HG02943 (cell line): ENCODE measurements at regions not wholly inside any gene's neighbourhood (a gene's known extent, or its start where the extent isn't known, plus 50 kb on each side); places are given as distances from the start of the nearest gene placed in this dataset.

Experiments used
- ATAC-seq: cut with Tn5 transposase; IDR thresholded peaks from one replicate; pipeline ENCODE4 v1.9.1; 2021; ENCODE audit warnings: mild to moderate bottlenecking, low read depth, moderate library complexity; ENCODE audit not compliant: unreplicated experiment

DNA sequence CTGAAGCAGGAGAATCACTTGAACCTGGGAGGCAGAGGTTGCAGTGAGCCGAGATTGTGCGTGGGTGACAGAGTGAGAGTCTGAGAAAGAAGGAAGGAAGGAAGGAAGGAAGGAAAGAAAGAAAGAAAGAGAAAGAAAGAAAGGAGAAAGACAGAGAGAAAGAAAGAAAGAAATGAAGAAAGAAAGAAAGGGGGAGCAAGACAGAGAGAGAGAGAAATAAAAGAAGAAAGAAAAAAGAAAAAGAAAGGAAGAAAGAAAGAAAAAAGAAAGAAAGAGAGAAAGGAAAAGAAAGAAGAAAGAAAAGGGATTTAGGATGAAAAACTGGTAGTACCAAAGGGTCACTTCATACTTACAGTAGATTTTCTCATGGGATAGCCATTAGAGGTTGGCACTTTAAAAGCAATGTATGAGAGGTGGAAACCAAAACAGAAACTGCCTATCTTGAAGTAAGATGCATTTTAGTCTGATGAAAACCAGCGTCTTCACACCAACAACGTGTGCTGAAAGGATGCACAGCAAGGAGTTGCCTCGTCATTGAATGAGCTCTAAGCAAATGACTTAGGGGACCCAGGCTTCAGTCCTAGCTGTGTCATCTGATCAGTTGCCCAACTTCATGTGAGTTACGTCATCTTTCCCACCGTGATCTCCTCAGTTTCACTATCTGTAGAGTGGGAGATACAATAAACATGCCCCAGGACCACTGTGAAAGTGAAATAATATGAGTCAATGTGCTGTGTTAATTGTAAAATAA, 133.9 kb upstream of the NEDD9 start:
- peak; percentile 54 for ATAC-seq

DNA sequence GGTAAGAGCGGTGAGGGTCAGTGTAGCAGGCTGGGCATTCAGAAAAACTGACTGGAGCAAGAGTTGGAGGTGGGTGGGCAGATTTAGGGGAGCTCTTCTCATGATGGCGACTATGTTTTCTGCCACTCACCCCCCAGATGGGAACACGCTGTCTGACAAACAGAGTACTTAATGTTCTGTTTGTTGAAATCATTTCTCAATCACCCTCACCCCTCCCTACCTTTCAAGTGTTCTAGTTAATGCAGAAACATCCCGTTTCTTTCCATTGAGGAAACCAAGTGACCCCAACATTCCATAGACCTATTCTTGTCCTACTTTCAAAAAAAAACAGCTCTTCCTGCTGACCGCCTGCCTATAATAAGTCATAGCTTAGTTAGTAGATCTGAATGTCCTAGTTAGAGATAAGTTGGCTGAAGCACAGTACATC, 132.5 kb upstream of the NEDD9 start:
- ATAC-seq, result no peak

GRCh38 chr6:11363881-11364576, 131.6 kb upstream of the NEDD9 start:
- no peak for ATAC-seq

DNA sequence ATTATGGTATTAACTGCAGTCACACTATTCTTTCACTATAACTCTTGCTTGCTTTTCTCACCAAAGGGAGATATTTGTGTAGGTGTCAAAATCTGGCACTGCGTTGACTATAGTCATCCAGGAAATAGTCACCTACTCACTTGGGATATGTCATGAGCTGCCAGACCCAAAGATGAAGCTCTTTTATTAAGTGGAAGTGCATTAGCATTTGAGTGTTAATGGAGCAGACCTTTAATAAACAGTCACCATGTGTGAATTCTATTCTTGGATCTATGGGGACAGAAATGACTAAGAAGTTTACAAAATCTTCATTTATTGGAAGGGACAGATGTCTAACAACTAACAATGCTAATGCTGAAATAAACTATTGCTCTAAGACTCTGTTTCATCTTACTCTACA, 130.1 kb upstream of the NEDD9 start:
- ATAC-seq, result no peak

DNA sequence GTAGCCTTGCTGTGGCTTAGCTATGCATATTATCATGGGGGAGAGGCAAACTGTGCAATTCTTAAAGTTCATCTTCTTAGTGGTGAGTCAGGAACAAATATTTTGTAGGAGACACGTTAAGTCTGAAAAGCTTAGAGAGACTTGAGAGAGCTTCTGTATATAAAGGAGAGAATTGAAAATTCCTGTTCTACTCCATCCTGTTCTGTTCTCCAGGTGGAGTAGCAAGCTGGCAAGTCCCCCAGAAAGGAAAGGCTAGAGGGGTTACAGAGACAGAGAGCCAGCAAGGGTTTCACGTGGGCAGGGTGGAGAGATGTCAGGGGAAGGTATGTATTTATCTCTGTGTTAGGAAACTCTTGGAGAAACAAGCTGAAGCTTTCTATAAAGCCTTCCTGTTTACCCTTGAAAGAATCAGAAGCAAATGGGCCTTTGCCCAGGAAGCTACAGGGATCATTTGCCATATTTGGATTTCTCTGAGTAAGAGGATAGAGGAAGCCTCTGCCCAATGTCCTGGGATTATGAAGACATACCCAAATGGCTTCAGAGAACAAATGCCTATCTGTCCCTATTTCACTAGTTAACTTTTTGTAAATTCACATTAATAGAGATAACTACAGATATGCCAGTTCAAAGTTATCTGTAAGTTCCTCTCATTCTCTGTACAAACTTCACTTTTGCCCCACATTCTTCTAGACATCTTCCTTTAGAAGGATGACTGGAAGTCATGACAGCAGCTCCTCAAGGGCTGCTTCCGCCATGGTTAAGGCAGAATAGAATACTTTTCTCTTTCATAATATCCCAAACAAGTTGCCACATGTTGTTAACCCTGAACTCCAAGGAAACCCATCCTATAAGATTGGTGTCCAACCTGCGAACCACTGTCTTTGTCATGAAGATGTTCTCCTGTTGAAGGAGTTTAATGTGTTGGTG, 126.7 kb upstream of the NEDD9 start:
- ATAC-seq, result no peak

DNA sequence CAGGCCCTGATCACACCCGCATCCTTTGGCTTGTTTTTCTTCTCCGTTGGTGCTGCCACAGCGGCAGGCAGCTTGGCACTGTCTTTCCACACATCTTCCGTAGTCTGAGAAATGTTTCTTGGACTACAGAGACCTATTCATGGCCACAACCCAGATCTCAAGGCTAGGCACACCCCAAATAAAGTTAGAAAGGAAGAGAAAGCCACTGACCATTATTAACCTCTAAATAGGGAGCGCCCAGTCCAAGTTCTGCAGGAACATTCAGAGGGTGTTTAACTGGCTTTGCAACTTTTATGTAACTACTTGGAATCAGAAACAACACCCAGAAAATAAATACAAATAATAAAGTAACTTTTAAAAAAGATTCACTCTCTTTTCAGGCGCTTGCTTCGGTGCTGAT, 124.8 kb upstream of the NEDD9 start:
- ATAC-seq, result no peak

DNA sequence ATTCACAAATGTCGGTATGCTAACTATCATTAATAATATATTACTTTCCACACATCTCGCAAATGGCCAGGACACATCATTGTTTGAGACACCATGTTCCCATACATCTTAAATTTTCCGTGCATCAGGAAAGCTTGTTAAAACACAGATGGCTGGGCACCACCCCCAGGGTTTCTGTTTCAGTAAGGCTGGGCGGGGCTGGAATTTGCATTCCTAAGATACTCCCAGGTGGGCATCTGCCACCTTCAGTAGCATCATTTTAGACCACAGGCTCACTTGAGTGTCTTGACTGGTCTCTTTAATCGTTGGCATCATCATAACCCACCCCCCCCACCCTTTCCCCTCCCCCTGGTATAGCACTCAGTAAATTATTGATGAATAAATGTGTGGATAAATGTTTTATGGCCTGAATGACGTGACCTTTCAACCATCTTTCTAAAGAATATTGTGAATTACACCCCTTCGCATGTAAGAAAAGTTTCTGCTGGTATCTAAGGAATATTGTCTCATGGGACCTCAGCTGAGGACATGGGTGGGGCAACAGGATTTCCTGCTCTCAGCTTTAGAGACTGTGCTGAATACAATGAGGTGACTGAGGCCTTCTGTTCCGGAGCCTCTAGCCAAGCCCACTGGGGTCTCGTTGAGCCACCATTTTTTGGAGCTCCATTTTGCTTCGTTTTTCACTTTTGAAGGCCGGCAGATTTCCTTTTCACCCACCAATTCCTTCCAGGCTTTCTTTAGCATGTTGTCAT, 124.1 kb upstream of the NEDD9 start:
- ATAC-seq, result no peak

DNA sequence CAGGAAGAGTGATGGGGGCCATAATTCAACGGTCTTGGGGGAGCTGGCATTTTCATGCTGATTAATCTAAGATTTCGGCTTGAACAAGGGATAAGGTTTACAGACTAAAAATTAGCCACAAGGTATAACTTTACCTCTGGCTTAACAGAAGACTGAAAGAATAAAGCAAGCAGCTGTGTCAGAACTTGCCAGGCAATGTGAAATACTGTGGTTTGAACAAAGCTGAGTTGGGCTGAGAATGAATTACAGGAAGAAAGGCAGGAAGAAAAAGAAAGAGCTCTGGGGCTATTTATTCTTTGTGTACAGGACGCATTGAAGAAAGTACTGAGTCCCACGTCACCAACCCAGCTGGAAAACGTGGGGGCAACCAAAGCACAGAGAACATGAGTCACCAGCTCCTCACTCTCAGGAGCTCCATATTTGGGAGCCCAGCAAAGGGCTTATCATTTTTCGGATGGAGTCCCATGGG, 121.5 kb upstream of the NEDD9 start:
- no peak for ATAC-seq

DNA sequence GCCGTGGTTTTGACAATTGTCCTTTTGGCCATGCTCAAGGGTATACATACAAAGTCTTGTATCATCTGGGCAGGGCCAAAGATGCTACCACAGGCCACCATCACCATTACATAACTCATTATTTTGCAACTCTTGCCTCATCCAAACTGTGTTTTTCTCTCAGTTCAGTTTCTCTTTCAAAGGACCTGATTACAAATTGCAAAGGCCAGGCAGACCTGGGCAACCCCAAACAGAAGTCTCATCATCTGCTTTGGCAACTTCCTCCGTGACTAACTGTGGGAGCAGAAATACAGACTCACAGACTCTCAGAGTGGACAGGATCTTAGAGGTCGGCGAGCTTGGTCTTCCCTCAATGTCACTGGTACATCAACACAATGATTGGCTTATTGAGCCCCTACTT, 117.8 kb upstream of the NEDD9 start:
- ATAC-seq, result no peak

DNA sequence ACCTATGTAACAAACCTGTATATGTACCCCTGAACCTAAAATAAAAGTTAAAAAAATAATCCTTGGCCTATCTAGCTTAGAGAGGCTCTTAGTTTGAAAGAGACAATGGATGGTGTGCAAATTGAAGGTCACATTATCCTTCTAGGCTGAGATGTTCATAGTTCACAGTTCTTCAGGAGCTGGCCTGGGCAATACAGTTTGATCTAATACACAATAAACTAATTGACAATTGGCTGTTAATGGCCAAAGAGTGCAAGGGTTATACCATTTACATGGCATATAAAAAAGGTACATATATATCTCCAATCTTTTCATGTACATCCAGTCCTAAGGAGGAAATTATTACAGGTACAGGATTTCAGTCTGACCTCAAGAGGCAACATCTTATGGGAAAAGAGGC, 117.4 kb upstream of the NEDD9 start:
- no peak for ATAC-seq

DNA sequence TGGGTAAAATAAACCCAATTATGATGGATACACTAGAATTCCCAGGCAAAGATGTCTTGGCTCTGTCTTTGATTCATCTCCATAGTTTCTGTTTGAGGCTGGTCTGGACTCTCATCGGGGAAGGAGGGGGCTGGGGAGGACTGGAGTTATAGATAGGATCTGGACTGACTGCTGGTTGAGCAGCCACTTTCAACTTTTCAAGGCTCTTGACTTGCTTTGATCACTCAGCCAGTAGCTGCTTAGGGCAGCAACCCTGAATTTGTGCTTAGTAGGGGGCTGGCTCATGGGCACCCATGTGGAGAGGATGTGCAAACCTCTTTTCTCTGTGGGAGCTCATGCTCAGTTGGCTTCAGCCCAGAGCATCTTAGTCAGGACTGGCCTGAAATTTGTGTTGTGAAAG, 114.0 kb upstream of the NEDD9 start:
- no peak for ATAC-seq

- no peak for ATAC-seq
Observed at GRCh38 chr6:11345536-11345935, 113.1 kb upstream of the NEDD9 start.

GRCh38 chr6:11343963-11344723, 111.7 kb upstream of the NEDD9 start:
- no peak for ATAC-seq

DNA sequence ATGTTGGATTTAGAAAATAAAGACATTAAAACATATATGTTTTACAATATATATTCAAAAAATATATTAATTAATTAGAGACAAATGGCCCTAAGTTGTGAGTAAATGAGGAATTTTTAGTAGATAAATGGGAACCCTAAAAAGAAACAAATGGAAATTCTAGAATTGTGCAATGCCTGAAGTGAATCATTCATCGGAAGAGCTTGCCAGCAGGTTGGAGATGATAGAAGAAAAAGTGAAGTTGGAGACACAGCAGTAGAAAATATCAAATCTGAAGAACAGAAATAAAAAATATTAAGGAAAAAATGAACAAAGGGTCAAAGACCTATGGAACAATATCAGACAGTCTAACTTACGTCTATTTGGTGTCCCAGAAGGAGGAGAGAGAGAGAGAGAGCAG, 109.4 kb upstream of the NEDD9 start:
- no peak for ATAC-seq

GRCh38 chr6:11341303-11341702, 108.8 kb upstream of the NEDD9 start:
- ATAC-seq, result no peak

- ATAC-seq, result no peak
Observed at GRCh38 chr6:11339380-11339779, 106.9 kb upstream of the NEDD9 start.

DNA sequence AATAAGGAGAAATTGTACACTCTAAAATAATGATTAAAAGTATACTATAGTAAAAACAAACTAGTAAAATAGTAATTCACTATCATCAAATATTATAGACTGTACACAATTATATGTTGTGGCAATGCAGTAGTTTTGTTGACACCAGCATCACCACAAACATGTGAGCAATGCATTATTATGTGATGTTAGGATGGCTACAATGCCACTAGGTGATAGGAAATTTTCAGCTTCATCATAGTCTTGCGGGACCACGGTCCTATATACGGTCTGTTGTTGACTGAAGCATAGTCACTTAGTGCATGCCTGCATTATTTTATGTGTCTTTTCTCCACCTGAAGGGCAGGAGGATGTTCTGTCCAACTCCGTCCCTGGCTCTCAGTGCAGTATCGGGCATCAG, 104.8 kb upstream of the NEDD9 start:
- no peak for ATAC-seq

DNA sequence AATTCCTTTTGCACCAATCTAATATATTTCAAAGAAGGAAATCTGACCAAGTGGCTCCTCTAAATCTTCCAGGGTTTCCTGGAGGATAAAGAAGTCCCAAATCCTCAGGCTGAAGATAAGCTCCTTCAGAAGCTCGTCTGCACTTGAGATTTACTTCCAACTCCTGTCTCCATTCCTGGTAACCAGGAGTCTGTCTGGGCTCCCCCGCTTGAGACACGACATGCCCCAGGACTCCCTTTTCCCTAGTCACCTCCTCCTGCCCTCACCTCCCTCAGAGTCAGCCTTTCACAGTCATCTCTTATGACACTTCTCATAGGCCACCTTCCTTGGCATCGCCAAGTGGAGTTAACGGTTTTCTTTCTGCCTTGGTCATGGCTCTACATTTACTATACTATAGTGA, 103.4 kb upstream of the NEDD9 start:
- ATAC-seq, result no peak

DNA sequence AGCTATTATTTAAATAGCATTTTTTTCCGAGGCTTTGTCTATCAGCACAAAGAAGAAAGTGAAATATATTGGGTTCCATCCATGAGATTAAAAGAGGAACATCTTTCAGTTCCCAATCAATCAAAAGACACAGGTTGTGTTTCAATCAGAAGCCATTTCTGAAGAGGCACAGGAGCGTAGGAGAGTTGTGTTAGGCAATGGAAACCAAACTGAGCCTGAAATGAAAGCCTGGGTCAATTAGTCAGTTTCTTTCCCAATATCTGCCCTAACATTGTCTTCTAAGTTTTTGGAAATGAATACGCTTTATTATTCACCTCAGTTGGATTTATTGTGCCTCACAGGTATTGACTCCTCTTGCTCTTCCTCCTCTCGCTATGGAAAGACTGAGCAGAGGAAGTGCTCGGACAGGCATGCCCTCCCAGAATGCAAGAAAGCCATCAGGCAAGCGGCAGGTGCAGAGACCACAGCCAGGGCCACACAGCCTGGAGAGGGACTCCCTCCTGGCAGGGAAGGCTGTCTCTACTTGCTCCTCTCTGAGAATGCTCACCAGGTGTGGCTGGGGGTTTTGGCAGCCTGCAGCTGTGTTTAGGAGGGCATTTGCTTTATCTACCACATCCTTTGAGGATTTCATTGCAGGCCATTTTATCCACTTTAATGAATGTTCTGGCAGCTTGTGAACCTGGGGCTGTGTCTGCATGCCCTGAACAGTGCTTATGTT, 100.8 kb upstream of the NEDD9 start:
- ATAC-seq, result peak; percentile 78
